Loucy (cell line): ENCODE measurements at regions not wholly inside any gene's neighbourhood (a gene's known extent, or its start where the extent isn't known, plus 50 kb on each side); places are given as distances from the start of the nearest gene placed in this dataset.

Experiments
- H2AFZ ChIP-seq: fragments of 200-600 bp; sonication (generic); 2 replicates; pipeline ENCODE4 v1.6.0; 2016; ENCODE audit warnings: antibody characterized with exemption, mild to moderate bottlenecking, low read length, moderate library complexity
- H3F3A ChIP-seq: fragments of 200-600 bp; 2 replicates; pipeline ENCODE4 v1.6.0; 2016; ENCODE audit warnings: antibody characterized with exemption, low read depth, mild to moderate bottlenecking
- H3K27me3 ChIP-seq: fragments of 200-600 bp; sonication (generic); 2 replicates; pipeline ENCODE4 v1.6.1; 2014; ENCODE audit warnings: low read length, mild to moderate bottlenecking; ENCODE audit not compliant: insufficient read depth, poor library complexity, severe bottlenecking
- H3K36me3 ChIP-seq: fragments of 200-600 bp; sonication (generic); 2 replicates; pipeline ENCODE4 v1.6.1; 2016; ENCODE audit warnings: low read length; ENCODE audit not compliant: insufficient read depth
- H3K4me1 ChIP-seq: fragments of 200-600 bp; sonication (generic); 2 replicates; pipeline ENCODE4 v1.5.1; 2014; ENCODE audit warnings: low read length, mild to moderate bottlenecking; ENCODE audit not compliant: insufficient read depth, poor library complexity, severe bottlenecking
- H3K4me2 ChIP-seq: fragments of 200-600 bp; sonication (generic); 2 replicates; pipeline ENCODE4 v1.6.0; 2014; ENCODE audit warnings: antibody characterized with exemption, low read length, low read depth, mild to moderate bottlenecking; ENCODE audit not compliant: poor library complexity, severe bottlenecking
- H3K4me3 ChIP-seq: fragments of 200-600 bp; sonication (generic); 2 replicates; pipeline ENCODE4 v1.5.1; 2014; ENCODE audit warnings: low read length, mild to moderate bottlenecking, mixed read lengths; ENCODE audit not compliant: poor library complexity, severe bottlenecking
- H3K79me2 ChIP-seq: fragments of 200-600 bp; sonication (generic); 2 replicates; pipeline ENCODE4 v1.6.1; 2014; ENCODE audit warnings: low read length; ENCODE audit not compliant: insufficient read depth
- H3K9ac ChIP-seq: fragments of 200-600 bp; sonication (generic); 2 replicates; pipeline ENCODE4 v1.6.0; 2014; ENCODE audit warnings: mild to moderate bottlenecking, low read depth, low read length, moderate library complexity; ENCODE audit not compliant: poor library complexity, severe bottlenecking
- H3K9me2 ChIP-seq: fragments of 200-600 bp; sonication (generic); replicated peaks from 2 replicates; pipeline ENCODE4 v1.6.1; 2016; ENCODE audit warnings: low read depth, low read length, mixed read lengths
- H3K9me3 ChIP-seq: fragments of 200-600 bp; sonication (generic); 2 replicates; pipeline ENCODE4 v1.6.1; 2014; ENCODE audit warnings: mild to moderate bottlenecking, antibody characterized with exemption, low read length, low read depth; ENCODE audit not compliant: insufficient read depth
- H4K20me1 ChIP-seq: fragments of 200-600 bp; sonication (generic); 2 replicates; pipeline ENCODE4 v1.6.0; 2014; ENCODE audit warnings: antibody characterized with exemption, low read length, mild to moderate bottlenecking; ENCODE audit not compliant: insufficient read depth, poor library complexity, severe bottlenecking
- EZH2phosphoT487 ChIP-seq: fragments of 200-600 bp; IDR thresholded peaks from 2 replicates; pipeline ENCODE4 v1.6.1; 2018; ENCODE audit warnings: antibody characterized with exemption, mild to moderate bottlenecking, moderate library complexity, borderline replicate concordance
- TF ChIP-seq, protein P1 (sequence below): fragments of 200-600 bp; sonication (generic); conservative IDR thresholded peaks from 2 replicates; pipeline ENCODE4 v1.5.1; 2014; ENCODE audit warnings: mild to moderate bottlenecking, antibody characterized with exemption, low read length

DNA sequence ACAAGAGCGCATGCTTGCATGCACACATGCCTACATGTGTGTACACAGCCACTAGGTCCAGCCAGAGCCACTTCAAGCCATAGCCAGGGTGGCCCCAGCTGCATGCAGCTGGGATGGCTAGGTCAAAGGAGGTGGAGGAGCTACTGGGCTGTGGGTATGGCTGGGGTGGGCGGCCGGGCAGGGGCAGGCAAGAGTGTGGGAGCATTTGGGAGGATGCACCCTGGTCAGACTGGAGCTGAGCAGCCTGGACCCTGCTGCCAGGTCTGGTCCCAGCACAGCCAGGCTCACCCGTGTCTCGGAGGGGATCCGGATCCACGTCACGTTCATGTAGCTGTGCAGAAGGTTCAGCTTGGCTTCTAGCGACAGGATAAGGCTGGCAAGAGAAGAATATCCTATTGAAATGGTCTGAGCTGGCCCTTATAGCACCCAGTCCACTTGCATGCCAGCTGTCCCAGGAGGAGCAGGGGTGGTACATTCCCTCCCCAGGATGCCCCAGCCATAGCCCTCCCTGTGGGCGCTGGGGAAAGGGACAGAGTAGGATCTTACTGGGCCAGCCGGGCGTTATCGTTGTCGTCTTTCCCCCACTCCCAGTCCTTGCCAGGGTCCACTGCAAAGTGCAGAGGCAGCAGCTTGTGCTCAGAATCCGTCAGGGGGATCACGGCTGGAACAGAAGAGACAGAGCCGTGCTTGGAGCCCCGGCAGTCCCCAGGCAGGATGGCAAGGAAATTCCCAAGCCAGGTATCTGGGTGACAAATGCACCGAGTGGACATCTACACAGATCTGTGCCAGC lies 160.5 kb downstream of the KLF13 start:
- H2AFZ ChIP-seq = no peak overlapping the region

DNA sequence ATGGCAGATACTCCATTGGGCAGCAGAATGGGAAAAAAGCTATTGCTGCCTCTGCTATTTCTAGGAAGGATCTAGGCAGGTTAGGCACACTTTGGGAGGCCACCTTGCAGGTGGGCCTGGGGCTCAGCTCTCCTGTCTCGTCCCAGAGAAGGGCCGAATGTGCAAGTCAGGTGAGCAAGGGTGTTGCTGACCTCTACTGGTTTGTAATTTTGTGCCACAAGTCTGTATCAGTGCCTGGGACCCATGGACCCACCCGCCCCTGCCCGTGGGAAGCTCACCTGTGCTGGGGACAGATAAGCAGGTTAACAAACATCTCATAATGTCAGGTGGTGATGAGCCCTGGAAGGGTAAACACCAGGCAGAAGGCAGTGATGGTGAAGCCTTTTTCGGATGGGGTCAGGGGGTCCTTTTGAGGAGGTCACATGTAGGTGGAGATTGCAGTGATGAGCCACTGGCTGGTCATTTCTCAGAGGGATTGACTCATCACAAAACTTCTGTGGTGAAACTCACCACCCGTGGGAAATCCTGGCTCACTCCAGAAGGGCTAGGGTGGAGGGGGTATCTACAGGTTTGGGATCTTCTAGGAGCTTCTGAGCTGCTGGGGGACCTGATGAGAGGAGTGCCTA lies 161.3 kb downstream of the KLF13 start:
- no peaks in the 10 kb centered on the region for H4K20me1 ChIP-seq
- no peak overlapping the region for H3K4me2 ChIP-seq
- H3K4me3 ChIP-seq = no peak overlapping the region
- H3F3A ChIP-seq = no peaks in the 10 kb centered on the region
- H3K36me3 ChIP-seq = no peaks in the 10 kb centered on the region
- H3K9me2 ChIP-seq = no peaks in the 10 kb centered on the region
- peaks cover 11% of the 10 kb centered on the region; the same call in 1 of the 2 replicates for H3K9me3 ChIP-seq
- H3K79me2 ChIP-seq = no peaks in the 10 kb centered on the region
- TF ChIP-seq EZH2phosphoT487 = no peak
- TF ChIP-seq, protein P1, sequence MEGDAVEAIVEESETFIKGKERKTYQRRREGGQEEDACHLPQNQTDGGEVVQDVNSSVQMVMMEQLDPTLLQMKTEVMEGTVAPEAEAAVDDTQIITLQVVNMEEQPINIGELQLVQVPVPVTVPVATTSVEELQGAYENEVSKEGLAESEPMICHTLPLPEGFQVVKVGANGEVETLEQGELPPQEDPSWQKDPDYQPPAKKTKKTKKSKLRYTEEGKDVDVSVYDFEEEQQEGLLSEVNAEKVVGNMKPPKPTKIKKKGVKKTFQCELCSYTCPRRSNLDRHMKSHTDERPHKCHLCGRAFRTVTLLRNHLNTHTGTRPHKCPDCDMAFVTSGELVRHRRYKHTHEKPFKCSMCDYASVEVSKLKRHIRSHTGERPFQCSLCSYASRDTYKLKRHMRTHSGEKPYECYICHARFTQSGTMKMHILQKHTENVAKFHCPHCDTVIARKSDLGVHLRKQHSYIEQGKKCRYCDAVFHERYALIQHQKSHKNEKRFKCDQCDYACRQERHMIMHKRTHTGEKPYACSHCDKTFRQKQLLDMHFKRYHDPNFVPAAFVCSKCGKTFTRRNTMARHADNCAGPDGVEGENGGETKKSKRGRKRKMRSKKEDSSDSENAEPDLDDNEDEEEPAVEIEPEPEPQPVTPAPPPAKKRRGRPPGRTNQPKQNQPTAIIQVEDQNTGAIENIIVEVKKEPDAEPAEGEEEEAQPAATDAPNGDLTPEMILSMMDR = no peak
- H2AFZ ChIP-seq = peak overlapping the region; percentile 28; the same call in 1 of the 2 replicates
- H3K27me3 ChIP-seq = no peaks in the 10 kb centered on the region
- H3K9ac ChIP-seq = no peak overlapping the region
- H3K4me1 ChIP-seq = no peaks in the 10 kb centered on the region

More for the DNA sequence above, 160.5 kb downstream of the KLF13 start:
- H3K4me3 ChIP-seq = no peak overlapping the region
- H3K36me3 ChIP-seq = no peaks in the 10 kb centered on the region
- H3K79me2 ChIP-seq = no peaks in the 10 kb centered on the region
- H3K4me2 ChIP-seq = no peak overlapping the region
- H3K9ac ChIP-seq = no peak overlapping the region
- TF ChIP-seq EZH2phosphoT487 = no peak
- TF ChIP-seq, protein P1 = no peak
- 0 out of 2 replicates have a peak, but pooled peaks cover 9% of the 10 kb centered on the region for H3K9me3 ChIP-seq
- no peaks in the 10 kb centered on the region for H3K27me3 ChIP-seq
- H4K20me1 ChIP-seq = no peaks in the 10 kb centered on the region
- H3K4me1 ChIP-seq = no peaks in the 10 kb centered on the region
- no peaks in the 10 kb centered on the region for H3F3A ChIP-seq
- H3K9me2 ChIP-seq = no peaks in the 10 kb centered on the region

DNA sequence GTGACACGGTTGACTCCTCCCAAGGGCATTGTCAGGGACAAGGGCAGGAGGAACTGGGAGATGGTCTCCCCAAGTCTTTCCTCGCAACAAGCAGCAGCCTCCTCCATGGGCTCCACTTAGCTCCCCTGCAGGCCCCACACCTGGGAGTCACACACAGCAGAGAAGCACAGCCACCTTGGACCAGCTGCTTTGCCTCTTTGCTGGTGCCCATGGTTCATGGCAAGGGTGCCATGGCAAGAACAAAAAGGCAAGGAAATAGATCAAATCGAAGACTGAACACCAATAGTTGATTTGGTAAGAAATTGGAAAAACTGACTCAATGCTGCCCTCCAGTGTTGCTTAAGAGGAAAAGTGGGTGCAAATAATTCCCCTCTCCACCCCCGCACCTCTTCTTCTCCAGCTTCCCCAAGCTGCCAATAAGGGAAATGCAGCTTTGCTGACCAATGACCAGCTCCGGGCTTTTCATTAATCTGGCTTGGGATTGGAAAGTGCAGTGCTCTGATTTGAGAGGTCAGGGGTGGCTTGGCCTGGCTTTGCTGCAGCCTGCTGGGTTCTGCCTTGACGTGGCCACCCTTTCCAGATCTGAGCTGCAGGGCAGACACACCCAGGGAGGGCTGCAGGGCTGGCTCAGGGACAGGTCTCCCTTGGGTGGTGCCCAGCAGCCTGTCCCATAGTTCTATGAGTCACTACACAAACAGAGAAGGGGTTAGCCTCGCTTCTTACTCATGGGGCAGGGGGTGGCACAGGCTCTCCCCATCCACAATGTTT lies 162.0 kb downstream of the KLF13 start:
- Histone ChIP-seq H3K9me2 (no peaks in the 10 kb centered on the region), H3K79me2 (no peaks in the 10 kb centered on the region), H3K9me3 (peaks cover 11% of the 10 kb centered on the region; the same call in 1 of the 2 replicates), H3K9ac (no peak overlapping the region), H3K4me1 (no peaks in the 10 kb centered on the region), H3K27me3 (no peaks in the 10 kb centered on the region), H3K4me3 (no peak overlapping the region), H3K36me3 (no peaks in the 10 kb centered on the region), H3F3A (no peaks in the 10 kb centered on the region), H2AFZ (peak overlapping the region; percentile 28; the same call in 1 of the 2 replicates), H4K20me1 (no peaks in the 10 kb centered on the region), H3K4me2 (no peak overlapping the region)
- TF ChIP-seq EZH2phosphoT487 = no peak
- TF ChIP-seq, protein P1 = peak; percentile 89
